ENCODE measurements at regions not wholly inside any gene's neighbourhood (a gene's known extent, or its start where the extent isn't known, plus 50 kb on each side); places are given as distances from the start of the nearest gene placed in this dataset.

DNA sequence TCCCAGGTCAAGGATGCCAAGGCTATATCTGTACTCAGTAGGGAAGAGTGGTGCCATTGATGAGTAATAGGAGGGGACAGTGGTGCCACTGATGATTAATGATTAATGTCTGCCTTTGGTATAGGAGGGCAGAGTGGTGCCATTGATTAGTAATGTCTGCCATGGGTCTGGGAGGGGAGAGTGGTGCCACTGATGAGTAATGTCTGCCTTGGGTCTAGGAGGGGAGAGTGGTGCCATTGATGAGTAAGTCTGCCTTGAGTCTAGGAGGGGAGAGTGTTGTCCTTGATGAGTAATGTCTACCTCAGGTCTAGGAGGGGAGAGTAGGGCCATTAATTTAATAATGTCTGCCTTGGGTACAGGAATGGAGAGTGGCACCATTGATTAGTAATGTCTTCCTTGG lies 507.8 kb upstream of the EEF2KMT start:
- no peak for TF ChIP-seq EZH2 (IDR thresholded peaks at IDR 0.05; ENCODE audit: low read length, unreplicated experiment)
- TF ChIP-seq, protein P1, sequence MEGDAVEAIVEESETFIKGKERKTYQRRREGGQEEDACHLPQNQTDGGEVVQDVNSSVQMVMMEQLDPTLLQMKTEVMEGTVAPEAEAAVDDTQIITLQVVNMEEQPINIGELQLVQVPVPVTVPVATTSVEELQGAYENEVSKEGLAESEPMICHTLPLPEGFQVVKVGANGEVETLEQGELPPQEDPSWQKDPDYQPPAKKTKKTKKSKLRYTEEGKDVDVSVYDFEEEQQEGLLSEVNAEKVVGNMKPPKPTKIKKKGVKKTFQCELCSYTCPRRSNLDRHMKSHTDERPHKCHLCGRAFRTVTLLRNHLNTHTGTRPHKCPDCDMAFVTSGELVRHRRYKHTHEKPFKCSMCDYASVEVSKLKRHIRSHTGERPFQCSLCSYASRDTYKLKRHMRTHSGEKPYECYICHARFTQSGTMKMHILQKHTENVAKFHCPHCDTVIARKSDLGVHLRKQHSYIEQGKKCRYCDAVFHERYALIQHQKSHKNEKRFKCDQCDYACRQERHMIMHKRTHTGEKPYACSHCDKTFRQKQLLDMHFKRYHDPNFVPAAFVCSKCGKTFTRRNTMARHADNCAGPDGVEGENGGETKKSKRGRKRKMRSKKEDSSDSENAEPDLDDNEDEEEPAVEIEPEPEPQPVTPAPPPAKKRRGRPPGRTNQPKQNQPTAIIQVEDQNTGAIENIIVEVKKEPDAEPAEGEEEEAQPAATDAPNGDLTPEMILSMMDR (conservative IDR thresholded peaks at IDR 0.05; ENCODE audit: low read depth, low read length) = no peak
